Astrocyte (in vitro differentiated cells and primary cell): ENCODE measurements at regions not wholly inside any gene's neighbourhood (a gene's known extent, or its start where the extent isn't known, plus 50 kb on each side); places are given as distances from the start of the nearest gene placed in this dataset.

Experiments
- DNase-seq: peaks from one replicate; pipeline ENCODE4 v3.0.0-alpha.2; 2010; ENCODE audit warnings: low read depth
- FAIRE-seq: peaks from 2 replicates; lab custom pipeline; 2011; peaks lifted over from hg19 to GRCh38; lab: Jason Lieb, UNC
- H2AFZ ChIP-seq: 2 replicates; pipeline ENCODE4 v1.6.0; 2012; ENCODE audit warnings: low read depth, low read length, inconsistent platforms
- H3K27ac ChIP-seq: 2 replicates; pipeline ENCODE4 v1.5.1; 2011; ENCODE audit warnings: low read depth, low read length, inconsistent platforms
- H3K27me3 ChIP-seq: 2 replicates; pipeline ENCODE4 v1.6.0; 2011; ENCODE audit warnings: low read length, inconsistent platforms; ENCODE audit not compliant: insufficient read depth
- H3K36me3 ChIP-seq: 2 replicates; pipeline ENCODE4 v1.5.1; 2011; ENCODE audit warnings: low read length, inconsistent platforms; ENCODE audit not compliant: insufficient read depth
- H3K4me1 ChIP-seq: 2 replicates; pipeline ENCODE4 v1.5.1; 2011; ENCODE audit warnings: low read length, inconsistent platforms; ENCODE audit not compliant: insufficient read depth
- H3K4me2 ChIP-seq: 2 replicates; pipeline ENCODE4 v1.6.0; 2012; ENCODE audit warnings: low read length, inconsistent platforms
- H3K4me3 ChIP-seq: 2 replicates; pipeline ENCODE4 v1.5.1; 2011; ENCODE audit warnings: low read depth, mild to moderate bottlenecking, low read length, inconsistent platforms; ENCODE audit not compliant: insufficient read depth
- H3K79me2 ChIP-seq: 2 replicates; pipeline ENCODE4 v1.6.0; 2012; ENCODE audit warnings: mild to moderate bottlenecking, low read length, inconsistent platforms; ENCODE audit not compliant: insufficient read depth
- H3K9ac ChIP-seq: 2 replicates; pipeline ENCODE4 v1.6.0; 2012; ENCODE audit warnings: mild to moderate bottlenecking, low read length, inconsistent platforms
- H3K9me3 ChIP-seq: 2 replicates; pipeline ENCODE4 v1.5.1; 2012; ENCODE audit warnings: low read depth, mild to moderate bottlenecking, low read length, inconsistent platforms; ENCODE audit not compliant: insufficient read depth
- H4K20me1 ChIP-seq: 2 replicates; pipeline ENCODE4 v1.6.0; 2012; ENCODE audit warnings: low read length, inconsistent platforms; ENCODE audit not compliant: insufficient read depth
- H3K27ac Mint-ChIP-seq: one replicate; pipeline ENCODE4 v1.8.0; 2021; ENCODE audit warnings: mild to moderate bottlenecking, mixed read lengths; ENCODE audit not compliant: unreplicated experiment
- H3K27me3 Mint-ChIP-seq: one replicate; pipeline ENCODE4 v1.8.0; 2021; ENCODE audit warnings: low read depth, mixed read lengths; ENCODE audit not compliant: unreplicated experiment
- H3K36me3 Mint-ChIP-seq: one replicate; pipeline ENCODE4 v1.8.0; 2021; ENCODE audit warnings: low read depth, mixed read lengths; ENCODE audit not compliant: unreplicated experiment
- H3K4me1 Mint-ChIP-seq: one replicate; pipeline ENCODE4 v1.8.0; 2021; ENCODE audit warnings: low read depth, mixed read lengths; ENCODE audit not compliant: unreplicated experiment
- H3K4me3 Mint-ChIP-seq: one replicate; pipeline ENCODE4 v1.8.0; 2021; ENCODE audit warnings: mild to moderate bottlenecking, moderate library complexity, mixed read lengths; ENCODE audit not compliant: unreplicated experiment
- H3K9me3 Mint-ChIP-seq: one replicate; pipeline ENCODE4 v1.8.0; 2021; ENCODE audit warnings: mild to moderate bottlenecking, mixed read lengths; ENCODE audit not compliant: unreplicated experiment
- EZH2 ChIP-seq: IDR thresholded peaks from 2 replicates; pipeline ENCODE4 v1.6.1; 2012; ENCODE audit warnings: mild to moderate bottlenecking, low read length, inconsistent platforms; ENCODE audit not compliant: insufficient read depth
- TF ChIP-seq, protein P1 (sequence below): IDR thresholded peaks from 2 replicates; pipeline ENCODE4 v1.5.1; 2011; ENCODE audit warnings: low read depth, mild to moderate bottlenecking, inconsistent platforms, low read length, moderate library complexity; ENCODE audit not compliant: insufficient read depth

DNA sequence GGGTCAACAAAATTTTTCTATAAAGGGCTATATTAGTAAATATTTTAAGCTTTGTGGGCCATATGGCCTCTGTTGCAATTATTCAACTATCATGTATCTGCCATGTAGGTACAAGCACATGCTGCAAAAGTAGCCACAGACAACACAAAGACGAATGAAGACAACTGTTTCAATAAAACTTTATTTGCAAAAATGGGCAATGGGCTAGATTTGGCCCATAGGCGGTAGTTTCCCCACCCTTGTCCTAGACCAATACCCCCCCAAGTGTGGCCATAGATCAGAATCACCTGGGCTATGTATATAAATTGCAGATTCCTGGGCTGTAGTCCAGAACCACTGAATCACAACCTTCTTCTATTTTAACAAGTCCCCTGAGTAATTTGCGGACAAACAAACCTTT lies 331.0 kb upstream of the PSMD7 start:
- Histone ChIP-seq H3K79me2 (no peaks in the 10 kb centered on the region), H3K9ac (no peak overlapping the region), H3K27me3 (no peaks in the 10 kb centered on the region), H4K20me1 (no peaks in the 10 kb centered on the region), H3K4me3 (no peak overlapping the region), H3K4me1 (no peaks in the 10 kb centered on the region), H2AFZ (no peak overlapping the region), H3K4me2 (no peak overlapping the region), H3K36me3 (no peaks in the 10 kb centered on the region), H3K9me3 (no peaks in the 10 kb centered on the region), H3K27ac (no peak overlapping the region)
- DNase-seq (no peak), FAIRE-seq (no peak)
- Mint-ChIP-seq H3K4me3 (no peak overlapping the region), H3K27ac (no peak overlapping the region), H3K4me1 (no peaks in the 10 kb centered on the region), H3K27me3 (no peaks in the 10 kb centered on the region), H3K36me3 (no peaks in the 10 kb centered on the region), H3K9me3 (peaks cover 3% of the 10 kb centered on the region)
- TF ChIP-seq, protein P1, sequence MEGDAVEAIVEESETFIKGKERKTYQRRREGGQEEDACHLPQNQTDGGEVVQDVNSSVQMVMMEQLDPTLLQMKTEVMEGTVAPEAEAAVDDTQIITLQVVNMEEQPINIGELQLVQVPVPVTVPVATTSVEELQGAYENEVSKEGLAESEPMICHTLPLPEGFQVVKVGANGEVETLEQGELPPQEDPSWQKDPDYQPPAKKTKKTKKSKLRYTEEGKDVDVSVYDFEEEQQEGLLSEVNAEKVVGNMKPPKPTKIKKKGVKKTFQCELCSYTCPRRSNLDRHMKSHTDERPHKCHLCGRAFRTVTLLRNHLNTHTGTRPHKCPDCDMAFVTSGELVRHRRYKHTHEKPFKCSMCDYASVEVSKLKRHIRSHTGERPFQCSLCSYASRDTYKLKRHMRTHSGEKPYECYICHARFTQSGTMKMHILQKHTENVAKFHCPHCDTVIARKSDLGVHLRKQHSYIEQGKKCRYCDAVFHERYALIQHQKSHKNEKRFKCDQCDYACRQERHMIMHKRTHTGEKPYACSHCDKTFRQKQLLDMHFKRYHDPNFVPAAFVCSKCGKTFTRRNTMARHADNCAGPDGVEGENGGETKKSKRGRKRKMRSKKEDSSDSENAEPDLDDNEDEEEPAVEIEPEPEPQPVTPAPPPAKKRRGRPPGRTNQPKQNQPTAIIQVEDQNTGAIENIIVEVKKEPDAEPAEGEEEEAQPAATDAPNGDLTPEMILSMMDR = no peak
- no peak for TF ChIP-seq EZH2

DNA sequence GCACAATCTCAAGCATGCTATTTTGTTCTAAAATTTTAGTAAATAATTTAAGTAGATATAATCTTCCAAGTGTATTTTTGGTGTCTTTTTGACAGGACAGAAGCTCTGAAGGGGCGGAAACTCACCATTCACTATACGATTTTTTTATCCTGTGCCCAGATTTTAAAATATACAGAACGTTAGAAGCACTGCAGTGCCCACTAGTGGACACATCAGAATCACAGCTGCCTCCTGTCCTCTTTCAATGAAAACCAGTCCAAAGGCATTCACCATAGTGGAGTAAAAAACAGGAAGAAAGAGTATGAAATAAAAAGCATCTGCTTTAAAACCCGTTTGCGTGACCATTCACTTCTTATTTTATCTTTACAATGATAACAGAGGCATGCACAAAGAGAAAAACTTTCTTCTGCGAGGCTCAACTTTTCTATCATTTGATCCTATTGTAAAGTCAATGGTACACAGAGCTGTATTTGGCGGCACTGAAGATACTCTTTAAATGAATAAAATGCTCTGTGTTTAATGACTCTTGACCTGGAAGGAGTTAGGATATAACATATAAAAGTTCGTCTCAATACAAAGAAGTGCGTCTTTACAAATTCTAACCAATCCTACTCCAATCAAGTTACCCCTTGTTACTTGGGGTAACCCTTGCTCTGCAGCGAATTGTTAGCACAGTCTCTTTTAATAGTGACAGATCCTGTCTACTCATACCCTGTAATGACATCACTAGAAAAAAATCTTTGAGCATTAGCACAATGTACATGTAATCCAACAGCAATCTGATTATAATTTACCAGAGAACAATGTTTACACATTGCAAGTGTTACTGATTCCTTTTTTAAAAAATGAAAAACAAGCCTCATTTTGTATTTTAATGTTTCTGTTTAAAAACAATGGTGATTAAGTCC lies 339.8 kb upstream of the PSMD7 start:
- Mint-ChIP-seq H3K27ac (peak overlapping the region; percentile 64), H3K36me3 (peaks cover 1% of the 10 kb centered on the region), H3K4me3 (no peak overlapping the region), H3K9me3 (no peaks in the 10 kb centered on the region), H3K4me1 (peaks cover 18% of the 10 kb centered on the region), H3K27me3 (no peaks in the 10 kb centered on the region)
- Histone ChIP-seq H3K4me3 (no peak overlapping the region), H3K4me2 (no peak overlapping the region), H3K4me1 (no peaks in the 10 kb centered on the region), H3K27me3 (no peaks in the 10 kb centered on the region), H3K9ac (no peak overlapping the region), H2AFZ (no peak overlapping the region), H3K27ac (no peak overlapping the region), H3K36me3 (no peaks in the 10 kb centered on the region), H3K9me3 (no peaks in the 10 kb centered on the region), H3K79me2 (no peaks in the 10 kb centered on the region), H4K20me1 (no peaks in the 10 kb centered on the region)
- FAIRE-seq (no peak), DNase-seq (peak; percentile 23)
- no peak for TF ChIP-seq EZH2
- TF ChIP-seq, protein P1 = peak; percentile 97

- no peaks in the 10 kb centered on the region for H3K27me3 ChIP-seq
- DNase-seq = no peak
- H3K9me3 ChIP-seq = no peaks in the 10 kb centered on the region
- no peaks in the 10 kb centered on the region for H3K36me3 ChIP-seq
- peaks cover 24% of the 10 kb centered on the region for H3K4me1 Mint-ChIP-seq
- H3K9me3 Mint-ChIP-seq = no peaks in the 10 kb centered on the region
- peaks cover 1% of the 10 kb centered on the region for H3K36me3 Mint-ChIP-seq
- H3K9ac ChIP-seq = no peak overlapping the region
- H4K20me1 ChIP-seq = no peaks in the 10 kb centered on the region
- H3K27ac ChIP-seq = no peak overlapping the region
- H3K4me3 Mint-ChIP-seq = no peak overlapping the region
- FAIRE-seq = no peak
- no peak overlapping the region for H2AFZ ChIP-seq
- no peak overlapping the region for H3K4me2 ChIP-seq
- H3K27ac Mint-ChIP-seq = no peak overlapping the region
- no peaks in the 10 kb centered on the region for H3K27me3 Mint-ChIP-seq
- H3K4me3 ChIP-seq = no peak overlapping the region
- no peaks in the 10 kb centered on the region for H3K4me1 ChIP-seq
- TF ChIP-seq, protein P1 = no peak
- no peak for TF ChIP-seq EZH2
- H3K79me2 ChIP-seq = no peaks in the 10 kb centered on the region
These were observed 340.9 kb upstream of the PSMD7 start for GRCh38 chr16:73955702-73956101.
